H9 (cell line): ENCODE measurements at regions not wholly inside any gene's neighbourhood (a gene's known extent, or its start where the extent isn't known, plus 50 kb on each side); places are given as distances from the start of the nearest gene placed in this dataset.

Experiments
- DNase-seq: peaks from one replicate; pipeline ENCODE4 v3.0.0-alpha.2; 2017
- H2AFZ ChIP-seq: one replicate; pipeline ENCODE4 v1.6.1; 2013; ENCODE audit warnings: mild to moderate bottlenecking, low read length, control low read depth, moderate library complexity
- H2AK5ac ChIP-seq: 2 replicates; pipeline ENCODE4 v1.6.1; 2013; ENCODE audit warnings: low read length, control low read depth, mixed read lengths; ENCODE audit not compliant: insufficient read length
- H2BK120ac ChIP-seq: one replicate; pipeline ENCODE4 v1.6.1; 2013; ENCODE audit warnings: low read depth, mild to moderate bottlenecking, low read length, control low read depth, inconsistent platforms; ENCODE audit not compliant: poor library complexity, severe bottlenecking
- H2BK12ac ChIP-seq: 2 replicates; pipeline ENCODE4 v1.6.1; 2013; ENCODE audit warnings: low read length, control low read depth, mixed read lengths, low read depth; ENCODE audit not compliant: insufficient read length
- H2BK15ac ChIP-seq: 2 replicates; pipeline ENCODE4 v1.6.1; 2013; ENCODE audit warnings: low read depth, low read length, control low read depth
- H2BK20ac ChIP-seq: one replicate; pipeline ENCODE4 v1.6.1; 2013; ENCODE audit warnings: low read depth, mild to moderate bottlenecking, low read length, control low read depth, inconsistent platforms; ENCODE audit not compliant: poor library complexity, severe bottlenecking
- H2BK5ac ChIP-seq: 2 replicates; pipeline ENCODE4 v1.6.1; 2013; ENCODE audit warnings: low read length, control low read depth, mixed read lengths; ENCODE audit not compliant: insufficient read length
- H3K14ac ChIP-seq: 2 replicates; pipeline ENCODE4 v1.6.1; 2013; ENCODE audit warnings: low read length, control low read depth; ENCODE audit not compliant: insufficient read depth
- H3K18ac ChIP-seq: 2 replicates; pipeline ENCODE4 v1.6.1; 2013; ENCODE audit warnings: low read depth, mild to moderate bottlenecking, mixed read lengths, low read length, control low read depth; ENCODE audit not compliant: insufficient read length
- H3K23ac ChIP-seq: 2 replicates; pipeline ENCODE4 v1.6.1; 2013; ENCODE audit warnings: low read length, control low read depth, mixed read lengths, low read depth; ENCODE audit not compliant: insufficient read length
- H3K23me2 ChIP-seq: 2 replicates; pipeline ENCODE4 v1.6.1; 2013; ENCODE audit warnings: low read depth, mild to moderate bottlenecking, mixed read lengths, low read length, control low read depth; ENCODE audit not compliant: insufficient read length, poor library complexity, severe bottlenecking
- H3K27ac ChIP-seq: 2 replicates; pipeline ENCODE4 v1.5.1; 2013; ENCODE audit warnings: low read length, control low read depth, mixed read lengths, low read depth; ENCODE audit not compliant: insufficient read length
- H3K27me3 ChIP-seq: 2 replicates; pipeline ENCODE4 v1.6.1; 2013; ENCODE audit warnings: low read length, control low read depth, inconsistent platforms; ENCODE audit not compliant: insufficient read depth
- H3K4ac ChIP-seq: 2 replicates; pipeline ENCODE4 v1.6.1; 2013; ENCODE audit warnings: low read depth, mild to moderate bottlenecking, control low read depth, inconsistent platforms, low read length, moderate library complexity
- H3K4me1 ChIP-seq: 2 replicates; pipeline ENCODE4 v1.6.1; 2013; ENCODE audit warnings: low read length, control low read depth, inconsistent platforms; ENCODE audit not compliant: insufficient read depth
- H3K4me2 ChIP-seq: 2 replicates; pipeline ENCODE4 v1.6.1; 2013; ENCODE audit warnings: low read length, control low read depth, mixed read lengths; ENCODE audit not compliant: insufficient read length, insufficient read depth
- H3K56ac ChIP-seq: 2 replicates; pipeline ENCODE4 v1.6.1; 2013; ENCODE audit warnings: low read depth, mild to moderate bottlenecking, mixed read lengths, low read length, control low read depth; ENCODE audit not compliant: insufficient read length
- H3K79me1 ChIP-seq: 2 replicates; pipeline ENCODE4 v1.6.1; 2013; ENCODE audit warnings: low read depth, mild to moderate bottlenecking, moderate library complexity, low read length, control low read depth, inconsistent platforms; ENCODE audit not compliant: insufficient read depth, poor library complexity, severe bottlenecking
- H3K79me2 ChIP-seq: 2 replicates; pipeline ENCODE4 v1.6.1; 2013; ENCODE audit warnings: low read length, control low read depth, inconsistent platforms; ENCODE audit not compliant: insufficient read depth
- H3K9ac ChIP-seq: 2 replicates; pipeline ENCODE4 v1.6.1; 2013; ENCODE audit warnings: low read length, control low read depth, mixed read lengths; ENCODE audit not compliant: insufficient read length; ENCODE audit errors: extremely low read depth
- H3K9me3 ChIP-seq: one replicate; pipeline ENCODE4 v1.6.1; 2013; ENCODE audit warnings: low read depth, low read length, inconsistent platforms; ENCODE audit not compliant: control insufficient read depth
- H3T11ph ChIP-seq: one replicate; pipeline ENCODE4 v1.6.1; 2013; ENCODE audit warnings: mild to moderate bottlenecking, low read length, control low read depth, inconsistent platforms
- H4K20me1 ChIP-seq: one replicate; pipeline ENCODE4 v1.6.1; 2013; ENCODE audit not compliant: control insufficient read depth, insufficient read length, insufficient read depth
- H4K5ac ChIP-seq: 2 replicates; pipeline ENCODE4 v1.6.1; 2013; ENCODE audit warnings: low read depth, mild to moderate bottlenecking, mixed read lengths, low read length, control low read depth; ENCODE audit not compliant: insufficient read length
- H4K8ac ChIP-seq: replicated peaks from 2 replicates; pipeline ENCODE4 v1.6.1; 2013; ENCODE audit warnings: low read length, control low read depth, mixed read lengths, low read depth; ENCODE audit not compliant: insufficient read length
- H4K91ac ChIP-seq: 2 replicates; pipeline ENCODE4 v1.6.1; 2013; ENCODE audit warnings: low read depth, mild to moderate bottlenecking, moderate library complexity, mixed read lengths, low read length, control low read depth; ENCODE audit not compliant: insufficient read length
- H3K27ac Mint-ChIP-seq, 3 experiments: 2 replicates in 2 of 3; 3 replicates in 1 of 3; pipeline ENCODE4 v1.8.0; 2020 to 2021; ENCODE audit warnings: mixed read lengths in 3 of 3, mild to moderate bottlenecking in 1 of 3, moderate library complexity in 1 of 3
- H3K27me3 Mint-ChIP-seq: 2 replicates; pipeline ENCODE4 v1.8.0; 2021; ENCODE audit warnings: low read depth, mild to moderate bottlenecking, moderate library complexity, mixed read lengths
- H3K36me3 Mint-ChIP-seq, 3 experiments: 2 replicates in 2 of 3; 3 replicates in 1 of 3; pipeline ENCODE4 v1.8.0; 2020 to 2021; ENCODE audit warnings: low read depth in 3 of 3, mixed read lengths in 3 of 3; ENCODE audit not compliant: insufficient read depth in 1 of 3
- H3K4me1 Mint-ChIP-seq, 2 experiments: 2 replicates each; pipeline ENCODE4 v1.8.0; 2020; ENCODE audit warnings: mixed read lengths in 2 of 2
- H3K4me3 Mint-ChIP-seq, 2 experiments: 2 replicates in 1 of 2; 3 replicates in 1 of 2; pipeline ENCODE4 v1.8.0; 2020 to 2021; ENCODE audit warnings: mild to moderate bottlenecking in 2 of 2, mixed read lengths in 2 of 2, moderate library complexity in 1 of 2
- H3K9me3 Mint-ChIP-seq, 2 experiments: 2 replicates in 1 of 2; 3 replicates in 1 of 2; pipeline ENCODE4 v1.8.0; 2020; ENCODE audit warnings: mild to moderate bottlenecking in 2 of 2, mixed read lengths in 2 of 2, moderate library complexity in 1 of 2
- CTCF ChIP-seq: fragments of 200-600 bp; sonication (generic); conservative IDR thresholded peaks from 3 replicates; pipeline ENCODE4 v1.8.0; 2021; ENCODE audit warnings: antibody characterized with exemption, mild to moderate bottlenecking
- WGBS: extraction: QIAGEN DNeasy Blood & Tissue Kit; methylation state at CpG from one replicate; pipeline ENCODE4 v1.1.7; 2013; ENCODE audit warnings: missing lambda C conversion rate, low lambda C conversion rate, mixed read lengths; ENCODE audit not compliant: insufficient read length; ENCODE audit errors: extremely low coverage; 5-methylcytosine and 5-hydroxymethylcytosine counted together

GRCh38 chr3:124283652-124284023 lies 291.7 kb upstream of the ROPN1 start:
- H3K9me3 ChIP-seq, result no peaks in the 10 kb centered on the region
- no peak overlapping the region for H4K8ac ChIP-seq
- no peaks in the 10 kb centered on the region for H3K79me1 ChIP-seq
- H3K4me1 ChIP-seq, result no peaks in the 10 kb centered on the region
- H2AK5ac ChIP-seq, result no peak overlapping the region
- no peak for DNase-seq
- H3K23ac ChIP-seq, result no peak overlapping the region
- Mint-ChIP-seq H3K4me3 (no peak overlapping the region), H3K9me3 (peaks cover 2 to 3% of the 10 kb centered on the region in 2 experiments; a peak in 3 of 5 replicates), H3K36me3 (no peaks in the 10 kb centered on the region), H3K27ac (no peak overlapping the region), H3K27me3 (no peaks in the 10 kb centered on the region), H3K4me1 (peaks cover 4% of the 10 kb centered on the region in 2 experiments)
- H2AFZ ChIP-seq, result no peak overlapping the region
- no peaks in the 10 kb centered on the region for H3K79me2 ChIP-seq
- no peak overlapping the region for H3K18ac ChIP-seq
- no peak overlapping the region for H2BK20ac ChIP-seq
- no peak overlapping the region for H3K14ac ChIP-seq
- no peak overlapping the region for H2BK15ac ChIP-seq
- H3K27ac ChIP-seq, result no peak overlapping the region
- no peak overlapping the region for H3K56ac ChIP-seq
- no peak overlapping the region for H3K4ac ChIP-seq
- no peak overlapping the region for H2BK5ac ChIP-seq
- no peaks in the 10 kb centered on the region for H3K23me2 ChIP-seq
- H3K4me2 ChIP-seq, result no peak overlapping the region
- no peak overlapping the region for H2BK120ac ChIP-seq
- no peak overlapping the region for H2BK12ac ChIP-seq
- TF ChIP-seq CTCF, result no peak
- WGBS, result no CpG with 5 or more reads among the region's 2 CpGs
- peaks cover 3% of the 10 kb centered on the region for H4K20me1 ChIP-seq
- H4K5ac ChIP-seq, result no peak overlapping the region
- no peaks in the 10 kb centered on the region for H3K27me3 ChIP-seq
- H3K9ac ChIP-seq, result no peak overlapping the region
- H4K91ac ChIP-seq, result no peak overlapping the region
- no peak overlapping the region for H3T11ph ChIP-seq
